HEK293 (cell line): ENCODE measurements at regions not wholly inside any gene's neighbourhood (a gene's known extent, or its start where the extent isn't known, plus 50 kb on each side); places are given as distances from the start of the nearest gene placed in this dataset.

ENCODE experiments used
- CTCF ChIA-PET: fragments of 350-600 bp; formaldehyde crosslinking; extraction: SDS; loops from one replicate; lab custom pipeline; 2021; ENCODE audit warnings: antibody characterized with exemption; lab: Yijun Ruan, JAX
- POLR2A ChIA-PET: fragments of 300-600 bp; formaldehyde crosslinking; extraction: SDS; loops from one replicate; lab custom pipeline; 2020; ENCODE audit warnings: antibody characterized with exemption, inconsistent platforms; lab: Yijun Ruan, JAX
- H3K27ac ChIP-seq: fragments of 200-500 bp; sonication (Bioruptor generic); 2 replicates; pipeline ENCODE4 v1.5.1; 2014; ENCODE audit warnings: low read depth, low read length, control low read depth, inconsistent platforms; ENCODE audit errors: extremely low read depth
- H3K36me3 ChIP-seq, 2 experiments: fragments of 200-500 bp in 1 of 2; sonication (Bioruptor generic) in 1 of 2; 1 replicate in 1 of 2; 2 replicates in 1 of 2; pipeline ENCODE4 v1.5.1; 2014 to 2017; ENCODE audit warnings: inconsistent platforms in 2 of 2, low read length in 2 of 2; ENCODE audit not compliant: control insufficient read depth in 2 of 2, insufficient read depth in 1 of 2
- H3K4me1 ChIP-seq: fragments of 200-500 bp; sonication (Bioruptor generic); 2 replicates; pipeline ENCODE4 v1.5.1; 2014; ENCODE audit warnings: mild to moderate bottlenecking, low read length, inconsistent platforms; ENCODE audit not compliant: control insufficient read depth, insufficient read depth
- H3K4me3 ChIP-seq: 2 replicates; pipeline ENCODE4 v1.5.1; 2011; ENCODE audit warnings: low read depth, mild to moderate bottlenecking, control low read depth, low read length, moderate library complexity
- H3K9me3 ChIP-seq: fragments of 200-500 bp; sonication (Bioruptor generic); 2 replicates; pipeline ENCODE4 v1.5.1; 2014; ENCODE audit warnings: low read depth, low read length, inconsistent platforms; ENCODE audit not compliant: control insufficient read depth, insufficient read depth
- GFI1B ChIP-seq: fragments of 450-650 bp; formaldehyde crosslinking; IDR thresholded peaks from 2 replicates; pipeline ENCODE4 v1.5.1; 2016; ENCODE audit warnings: missing biosample characterization, missing genetic modification characterization
- GLI4 ChIP-seq: fragments of 450-650 bp; formaldehyde crosslinking; IDR thresholded peaks from 2 replicates; pipeline ENCODE4 v1.5.1; 2016; ENCODE audit warnings: missing biosample characterization, missing genetic modification characterization
- KLF10 ChIP-seq: fragments of 450-650 bp; IDR thresholded peaks from 2 replicates; pipeline ENCODE4 v1.5.1; 2018; ENCODE audit warnings: missing biosample characterization, mild to moderate bottlenecking, missing genetic modification characterization
- ZNF146 ChIP-seq: fragments of 450-650 bp; formaldehyde crosslinking; IDR thresholded peaks from 2 replicates; pipeline ENCODE4 v1.5.1; 2016; ENCODE audit warnings: missing biosample characterization, missing genetic modification characterization
- ZNF366 ChIP-seq: fragments of 450-650 bp; formaldehyde crosslinking; conservative IDR thresholded peaks from 2 replicates; pipeline ENCODE4 v1.5.1; 2016; ENCODE audit warnings: missing biosample characterization, missing genetic modification characterization
- ZNF37A ChIP-seq: fragments of 450-650 bp; IDR thresholded peaks from 2 replicates; pipeline ENCODE4 v1.5.1; 2018; ENCODE audit warnings: missing biosample characterization, missing genetic modification characterization
- ZNF394 ChIP-seq: fragments of 450-650 bp; formaldehyde crosslinking; IDR thresholded peaks from 2 replicates; pipeline ENCODE4 v1.5.1; 2016; ENCODE audit warnings: missing biosample characterization, missing genetic modification characterization, mild to moderate bottlenecking, moderate library complexity, borderline replicate concordance
- ZNF404 ChIP-seq: fragments of 450-650 bp; formaldehyde crosslinking; IDR thresholded peaks from 2 replicates; pipeline ENCODE4 v1.5.1; 2017; ENCODE audit warnings: missing biosample characterization, missing genetic modification characterization
- ZNF433 ChIP-seq: fragments of 450-650 bp; formaldehyde crosslinking; IDR thresholded peaks from 2 replicates; pipeline ENCODE4 v1.5.1; 2016; ENCODE audit warnings: missing biosample characterization, missing genetic modification characterization, low read depth
- ZNF76 ChIP-seq: fragments of 450-650 bp; formaldehyde crosslinking; IDR thresholded peaks from 2 replicates; pipeline ENCODE4; 2016; ENCODE audit warnings: low read depth, missing biosample characterization, missing genetic modification characterization, borderline replicate concordance
- ZNF792 ChIP-seq: fragments of 450-650 bp; formaldehyde crosslinking; IDR thresholded peaks from 2 replicates; pipeline ENCODE4 v1.5.1; 2016; ENCODE audit warnings: missing biosample characterization, missing genetic modification characterization
- TF ChIP-seq, protein P1 (sequence below): fragments of 450-650 bp; formaldehyde crosslinking; optimal IDR thresholded peaks from 2 replicates; pipeline ENCODE3; 2016; ENCODE audit warnings: missing biosample characterization, mild to moderate bottlenecking, missing genetic modification characterization
- TF ChIP-seq, protein P2 (sequence below): fragments of 450-650 bp; formaldehyde crosslinking; IDR thresholded peaks from 2 replicates; pipeline ENCODE4 v1.5.1; 2016; ENCODE audit warnings: missing biosample characterization, missing genetic modification characterization
- TF ChIP-seq, protein P3 (sequence below): fragments of 450-650 bp; formaldehyde crosslinking; IDR thresholded peaks from 2 replicates; pipeline ENCODE4 v1.5.1; 2016; ENCODE audit warnings: missing biosample characterization, missing genetic modification characterization
- TF ChIP-seq, protein P4 (sequence below): fragments of 450-650 bp; formaldehyde crosslinking; IDR thresholded peaks from 2 replicates; pipeline ENCODE4 v1.5.1; 2016; ENCODE audit warnings: missing biosample characterization, missing genetic modification characterization
- TF ChIP-seq, protein P5 (sequence below): fragments of 450-650 bp; formaldehyde crosslinking; IDR thresholded peaks from 2 replicates; pipeline ENCODE4 v1.5.1; 2017; ENCODE audit warnings: missing biosample characterization, missing genetic modification characterization
- TF ChIP-seq, protein P6 (sequence below): fragments of 450-650 bp; formaldehyde crosslinking; IDR thresholded peaks from 2 replicates; pipeline ENCODE4 v1.5.1; 2017; ENCODE audit warnings: missing biosample characterization, missing genetic modification characterization

DNA sequence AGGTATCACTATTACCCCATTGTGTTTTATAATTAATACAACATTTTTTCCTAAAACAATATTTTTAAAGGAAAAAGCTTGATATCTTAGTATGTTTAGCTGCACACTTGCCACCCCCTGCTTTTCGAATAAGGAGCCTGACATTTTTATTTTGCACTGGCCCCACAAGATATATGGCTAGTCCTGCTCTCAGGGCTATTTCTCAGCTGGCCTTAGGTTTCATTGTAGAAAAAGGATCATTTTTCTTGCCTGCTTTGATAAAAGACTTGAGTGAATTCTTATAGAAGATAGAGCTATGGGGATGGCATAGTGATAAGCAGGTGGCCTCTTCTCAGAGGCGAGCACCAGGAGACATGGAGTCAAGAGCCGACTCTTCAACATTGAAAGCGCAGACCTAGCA is 167.0 kb downstream of the FAM78B start:
- CTCF ChIA-PET, result interaction anchor here (0.6 kb wide), 1 partner anchor 1058 kb away, joined by 3 read pairs; no protein-coding TSS in a partner anchor

DNA sequence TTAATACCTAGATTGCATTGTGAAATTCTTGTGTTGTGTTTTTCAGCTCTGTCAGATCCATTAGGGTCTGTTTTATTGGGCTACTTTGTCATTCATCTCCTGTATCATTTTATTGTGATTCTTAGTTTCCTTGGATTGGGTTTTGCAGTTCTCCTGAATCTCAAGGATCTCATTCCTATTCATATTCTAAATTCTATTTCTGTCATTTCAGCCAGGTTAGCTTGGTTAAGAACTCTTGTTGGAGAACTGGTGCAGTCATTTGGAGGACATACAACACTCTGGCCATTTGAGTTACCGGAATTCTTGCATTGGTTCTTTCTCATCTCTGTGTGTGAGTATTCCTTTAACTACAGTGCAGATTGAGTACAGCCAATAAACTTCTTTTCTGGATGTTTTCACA is 159.6 kb downstream of the FAM78B start:
- Histone ChIP-seq H3K9me3 (no peaks in the 10 kb centered on the region), H3K36me3 (no peaks in the 10 kb centered on the region), H3K4me1 (no peaks in the 10 kb centered on the region), H3K27ac (no peak overlapping the region), H3K4me3 (no peak overlapping the region)
- CTCF ChIA-PET, result no interaction called here
- POLR2A ChIA-PET, result no interaction called here
- TF ChIP-seq, protein P1, sequence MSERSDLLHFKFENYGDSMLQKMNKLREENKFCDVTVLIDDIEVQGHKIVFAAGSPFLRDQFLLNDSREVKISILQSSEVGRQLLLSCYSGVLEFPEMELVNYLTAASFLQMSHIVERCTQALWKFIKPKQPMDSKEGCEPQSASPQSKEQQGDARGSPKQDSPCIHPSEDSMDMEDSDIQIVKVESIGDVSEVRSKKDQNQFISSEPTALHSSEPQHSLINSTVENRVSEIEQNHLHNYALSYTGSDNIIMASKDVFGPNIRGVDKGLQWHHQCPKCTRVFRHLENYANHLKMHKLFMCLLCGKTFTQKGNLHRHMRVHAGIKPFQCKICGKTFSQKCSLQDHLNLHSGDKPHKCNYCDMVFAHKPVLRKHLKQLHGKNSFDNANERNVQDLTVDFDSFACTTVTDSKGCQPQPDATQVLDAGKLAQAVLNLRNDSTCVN (tag by site-specific recombination), result no peak
- TF ChIP-seq ZNF433, result peak; percentile 96
- no peak for TF ChIP-seq GLI4 (tag by site-specific recombination)

More for the DNA sequence above, 167.0 kb downstream of the FAM78B start:
- no peak overlapping the region for H3K27ac ChIP-seq
- H3K9me3 ChIP-seq, result no peaks in the 10 kb centered on the region
- no peak overlapping the region for H3K4me3 ChIP-seq
- H3K36me3 ChIP-seq, result no peaks in the 10 kb centered on the region
- TF ChIP-seq GFI1B (tag by site-specific recombination), result no peak
- TF ChIP-seq ZNF37A, result no peak
- TF ChIP-seq KLF10 (tag by site-specific recombination), result no peak
- no peak for TF ChIP-seq ZNF76 (tag by site-specific recombination)
- no peak for TF ChIP-seq ZNF366
- no peak for TF ChIP-seq ZNF146 (tag by site-specific recombination)
- TF ChIP-seq, protein P2, sequence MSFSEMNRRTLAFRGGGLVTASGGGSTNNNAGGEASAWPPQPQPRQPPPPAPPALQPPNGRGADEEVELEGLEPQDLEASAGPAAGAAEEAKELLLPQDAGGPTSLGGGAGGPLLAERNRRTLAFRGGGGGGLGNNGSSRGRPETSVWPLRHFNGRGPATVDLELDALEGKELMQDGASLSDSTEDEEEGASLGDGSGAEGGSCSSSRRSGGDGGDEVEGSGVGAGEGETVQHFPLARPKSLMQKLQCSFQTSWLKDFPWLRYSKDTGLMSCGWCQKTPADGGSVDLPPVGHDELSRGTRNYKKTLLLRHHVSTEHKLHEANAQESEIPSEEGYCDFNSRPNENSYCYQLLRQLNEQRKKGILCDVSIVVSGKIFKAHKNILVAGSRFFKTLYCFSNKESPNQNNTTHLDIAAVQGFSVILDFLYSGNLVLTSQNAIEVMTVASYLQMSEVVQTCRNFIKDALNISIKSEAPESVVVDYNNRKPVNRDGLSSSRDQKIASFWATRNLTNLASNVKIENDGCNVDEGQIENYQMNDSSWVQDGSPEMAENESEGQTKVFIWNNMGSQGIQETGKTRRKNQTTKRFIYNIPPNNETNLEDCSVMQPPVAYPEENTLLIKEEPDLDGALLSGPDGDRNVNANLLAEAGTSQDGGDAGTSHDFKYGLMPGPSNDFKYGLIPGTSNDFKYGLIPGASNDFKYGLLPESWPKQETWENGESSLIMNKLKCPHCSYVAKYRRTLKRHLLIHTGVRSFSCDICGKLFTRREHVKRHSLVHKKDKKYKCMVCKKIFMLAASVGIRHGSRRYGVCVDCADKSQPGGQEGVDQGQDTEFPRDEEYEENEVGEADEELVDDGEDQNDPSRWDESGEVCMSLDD (tag by site-specific recombination), result no peak
- TF ChIP-seq, protein P3, sequence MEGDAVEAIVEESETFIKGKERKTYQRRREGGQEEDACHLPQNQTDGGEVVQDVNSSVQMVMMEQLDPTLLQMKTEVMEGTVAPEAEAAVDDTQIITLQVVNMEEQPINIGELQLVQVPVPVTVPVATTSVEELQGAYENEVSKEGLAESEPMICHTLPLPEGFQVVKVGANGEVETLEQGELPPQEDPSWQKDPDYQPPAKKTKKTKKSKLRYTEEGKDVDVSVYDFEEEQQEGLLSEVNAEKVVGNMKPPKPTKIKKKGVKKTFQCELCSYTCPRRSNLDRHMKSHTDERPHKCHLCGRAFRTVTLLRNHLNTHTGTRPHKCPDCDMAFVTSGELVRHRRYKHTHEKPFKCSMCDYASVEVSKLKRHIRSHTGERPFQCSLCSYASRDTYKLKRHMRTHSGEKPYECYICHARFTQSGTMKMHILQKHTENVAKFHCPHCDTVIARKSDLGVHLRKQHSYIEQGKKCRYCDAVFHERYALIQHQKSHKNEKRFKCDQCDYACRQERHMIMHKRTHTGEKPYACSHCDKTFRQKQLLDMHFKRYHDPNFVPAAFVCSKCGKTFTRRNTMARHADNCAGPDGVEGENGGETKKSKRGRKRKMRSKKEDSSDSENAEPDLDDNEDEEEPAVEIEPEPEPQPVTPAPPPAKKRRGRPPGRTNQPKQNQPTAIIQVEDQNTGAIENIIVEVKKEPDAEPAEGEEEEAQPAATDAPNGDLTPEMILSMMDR, result no peak
- no peak for TF ChIP-seq ZNF404 (tag by site-specific recombination)
- TF ChIP-seq, protein P4, sequence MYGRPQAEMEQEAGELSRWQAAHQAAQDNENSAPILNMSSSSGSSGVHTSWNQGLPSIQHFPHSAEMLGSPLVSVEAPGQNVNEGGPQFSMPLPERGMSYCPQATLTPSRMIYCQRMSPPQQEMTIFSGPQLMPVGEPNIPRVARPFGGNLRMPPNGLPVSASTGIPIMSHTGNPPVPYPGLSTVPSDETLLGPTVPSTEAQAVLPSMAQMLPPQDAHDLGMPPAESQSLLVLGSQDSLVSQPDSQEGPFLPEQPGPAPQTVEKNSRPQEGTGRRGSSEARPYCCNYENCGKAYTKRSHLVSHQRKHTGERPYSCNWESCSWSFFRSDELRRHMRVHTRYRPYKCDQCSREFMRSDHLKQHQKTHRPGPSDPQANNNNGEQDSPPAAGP (tag by site-specific recombination), result no peak
- TF ChIP-seq ZNF394, result no peak
- TF ChIP-seq ZNF792 (tag by site-specific recombination), result no peak
- TF ChIP-seq, protein P5, sequence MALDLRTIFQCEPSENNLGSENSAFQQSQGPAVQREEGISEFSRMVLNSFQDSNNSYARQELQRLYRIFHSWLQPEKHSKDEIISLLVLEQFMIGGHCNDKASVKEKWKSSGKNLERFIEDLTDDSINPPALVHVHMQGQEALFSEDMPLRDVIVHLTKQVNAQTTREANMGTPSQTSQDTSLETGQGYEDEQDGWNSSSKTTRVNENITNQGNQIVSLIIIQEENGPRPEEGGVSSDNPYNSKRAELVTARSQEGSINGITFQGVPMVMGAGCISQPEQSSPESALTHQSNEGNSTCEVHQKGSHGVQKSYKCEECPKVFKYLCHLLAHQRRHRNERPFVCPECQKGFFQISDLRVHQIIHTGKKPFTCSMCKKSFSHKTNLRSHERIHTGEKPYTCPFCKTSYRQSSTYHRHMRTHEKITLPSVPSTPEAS (tag by site-specific recombination), result no peak
- TF ChIP-seq, protein P6, sequence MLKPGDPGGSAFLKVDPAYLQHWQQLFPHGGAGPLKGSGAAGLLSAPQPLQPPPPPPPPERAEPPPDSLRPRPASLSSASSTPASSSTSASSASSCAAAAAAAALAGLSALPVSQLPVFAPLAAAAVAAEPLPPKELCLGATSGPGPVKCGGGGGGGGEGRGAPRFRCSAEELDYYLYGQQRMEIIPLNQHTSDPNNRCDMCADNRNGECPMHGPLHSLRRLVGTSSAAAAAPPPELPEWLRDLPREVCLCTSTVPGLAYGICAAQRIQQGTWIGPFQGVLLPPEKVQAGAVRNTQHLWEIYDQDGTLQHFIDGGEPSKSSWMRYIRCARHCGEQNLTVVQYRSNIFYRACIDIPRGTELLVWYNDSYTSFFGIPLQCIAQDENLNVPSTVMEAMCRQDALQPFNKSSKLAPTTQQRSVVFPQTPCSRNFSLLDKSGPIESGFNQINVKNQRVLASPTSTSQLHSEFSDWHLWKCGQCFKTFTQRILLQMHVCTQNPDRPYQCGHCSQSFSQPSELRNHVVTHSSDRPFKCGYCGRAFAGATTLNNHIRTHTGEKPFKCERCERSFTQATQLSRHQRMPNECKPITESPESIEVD, result no peak
- POLR2A ChIA-PET, result no interaction called here
- H3K4me1 ChIP-seq, result no peaks in the 10 kb centered on the region
